Heart left ventricle (tissue), 13 donors: ENCODE measurements at regions not wholly inside any gene's neighbourhood (a gene's known extent, or its start where the extent isn't known, plus 50 kb on each side); places are given as distances from the start of the nearest gene placed in this dataset.

Experiments used
- CTCF ChIP-seq, 12 donors: fragments of 200-600 bp; sonication (generic) in 4 of 12; IDR thresholded peaks; one replicate each; pipeline versions ENCODE4 v1.5.0 to v1.8.0; 2018 to 2022; ENCODE audit warnings: antibody characterized with exemption in 12 of 12, mild to moderate bottlenecking in 5 of 12
- POLR2A ChIP-seq, 2 donors: fragments of 450-650 bp; IDR thresholded peaks; one replicate each; pipeline ENCODE4 v1.6.1; 2017; ENCODE audit warnings: antibody characterized with exemption in 2 of 2, mild to moderate bottlenecking in 2 of 2, moderate library complexity in 2 of 2
- donor health status: ischemic (EF 13 %, LVEDD 7.1; RV severe dilation, severe dysfunction).
- donor health status: DM: no; HTN: yes; CAD: no.
- donor health status: DM: no; HTN: no; CAD: no.
- donor health status: ischemic (EF 25% LVEDD 6.9; RV normal size, moderate dysfunction).
- donor health status: ischemic (EF 25% LVEDD 5.7; RV mildly dilated, moderate dysfunction).
- donor health status: ischemic (EF 35%, LVEDD 5.7; RV mildly dilated, moderate dysfunction).
- donor health status: nonischemic (EF 11% LVEDD 7.7; RV severe dilation, severe dysfunction).
- donor health status: DM: yes; HTN: yes; CAD: no.
- donor health status: PGD.
- donor health status: ischemic (EF 29% LVEDD 5.4; RV normal size, mild dysfunction).
- donor health status: nonischemic (EF 23%, LVEDD 6.1; RV moderate dilation, normal function).

GRCh38 chr2:16270441-16270840 lies 330.1 kb downstream of the MYCN start:
- TF ChIP-seq POLR2A (IDR thresholded peaks at IDR 0.05), result no peak
- no peak for TF ChIP-seq CTCF (IDR thresholded peaks at IDR 0.05)
